NCI-H1694 treated with DMSO at 0.1 percent for 48 hours (cell line): ENCODE measurements at regions not wholly inside any gene's neighbourhood (a gene's known extent, or its start where the extent isn't known, plus 50 kb on each side); places are given as distances from the start of the nearest gene placed in this dataset.

Source experiments
- DNase-seq: peaks from one replicate; lab custom pipeline; 2025; lab: John Stamatoyannopoulos, UW

- DNase-seq, result no peak
These were observed 933.9 kb downstream of the ADGRL3 start for GRCh38 chr4:62133977-62134376.

- no peak for DNase-seq
These were observed 933.2 kb downstream of the ADGRL3 start for GRCh38 chr4:62133101-62133897.

GRCh38 chr4:62131049-62131448, 930.9 kb downstream of the ADGRL3 start:
- no peak for DNase-seq

GRCh38 chr4:62130637-62131036, 930.5 kb downstream of the ADGRL3 start:
- no peak for DNase-seq

- no peak for DNase-seq
These were observed 930.1 kb downstream of the ADGRL3 start for GRCh38 chr4:62130230-62130629.
